Panc1 (cell line): ENCODE measurements at regions not wholly inside any gene's neighbourhood (a gene's known extent, or its start where the extent isn't known, plus 50 kb on each side); places are given as distances from the start of the nearest gene placed in this dataset.

Source experiments
- ATAC-seq: fragments of 200-7000 bp; cut with Tn5 transposase; 2 replicates; pipeline ENCODE4 v1.9.1; 2020; ENCODE audit warnings: mild to moderate bottlenecking, moderate library complexity
- BruUV-seq: library from RNA; stranded (reverse); fragments of 400-500 nt; replicated peaks from 2 replicates; lab custom pipeline; 2021; lab: Mats Ljungman, UMichigan
- CTCF ChIA-PET: fragments of 300-600 bp; sonication (Branson Sonifier 250); formaldehyde crosslinking; loops from one replicate; lab custom pipeline; 2022; ENCODE audit warnings: antibody characterized with exemption; lab: Charles Lee
- POLR2A ChIA-PET: fragments of 300-600 bp; sonication (Branson Sonifier 250); formaldehyde crosslinking; loops from one replicate; lab custom pipeline; 2022; ENCODE audit warnings: antibody characterized with exemption; lab: Charles Lee
- DNase-seq: peaks from one replicate; pipeline ENCODE4 v3.0.0-alpha.2; 2010; ENCODE audit warnings: low read depth, low spot score
- H3K27ac ChIP-seq: 2 replicates; pipeline ENCODE4 v1.5.1; 2011; ENCODE audit warnings: mild to moderate bottlenecking, low read length, inconsistent platforms
- H3K27me3 ChIP-seq: fragments of 200-500 bp; sonication (Bioruptor generic); 2 replicates; pipeline ENCODE4 v1.6.0; 2014; ENCODE audit warnings: low read length, inconsistent platforms; ENCODE audit not compliant: control insufficient read depth, insufficient read depth
- H3K36me3 ChIP-seq: fragments of 200-500 bp; sonication (Bioruptor generic); 2 replicates; pipeline ENCODE4 v1.5.1; 2014; ENCODE audit warnings: inconsistent platforms, mild to moderate bottlenecking, low read length, moderate library complexity; ENCODE audit not compliant: control insufficient read depth, insufficient read depth
- H3K4me1 ChIP-seq: 2 replicates; pipeline ENCODE4 v1.5.1; 2011; ENCODE audit warnings: inconsistent platforms, mild to moderate bottlenecking, low read length, moderate library complexity; ENCODE audit not compliant: control insufficient read depth, insufficient read depth
- H3K4me3 ChIP-seq, 2 experiments: 2 replicates each; pipeline ENCODE4 v1.5.1; 2011 to 2012; ENCODE audit warnings: low read depth in 2 of 2, low read length in 2 of 2, mild to moderate bottlenecking in 2 of 2, inconsistent platforms in 1 of 2, moderate library complexity in 1 of 2
- H3K9me3 ChIP-seq: fragments of 200-500 bp; sonication (Bioruptor generic); 2 replicates; pipeline ENCODE4 v1.5.1; 2014; ENCODE audit warnings: low read depth, mild to moderate bottlenecking, inconsistent platforms, low read length, moderate library complexity; ENCODE audit not compliant: control insufficient read depth, insufficient read depth
- CTCF ChIP-seq: fragments of 450-650 bp; IDR thresholded peaks from 2 replicates; pipeline ENCODE4 v1.5.1; 2017; ENCODE audit warnings: mild to moderate bottlenecking
- REST ChIP-seq, 2 experiments: IDR thresholded peaks; 2 replicates each; pipeline ENCODE4 v1.6.1; 2011 to 2012; ENCODE audit warnings: low read depth in 2 of 2, control low read depth in 1 of 2, low read length in 1 of 2, mild to moderate bottlenecking in 1 of 2, moderate library complexity in 1 of 2; ENCODE audit not compliant: insufficient read depth in 1 of 2
- SIN3A ChIP-seq: IDR thresholded peaks from 2 replicates; pipeline ENCODE4 v1.6.1; 2012; ENCODE audit warnings: low read depth, mild to moderate bottlenecking, low read length, moderate library complexity, borderline replicate concordance; ENCODE audit not compliant: insufficient read depth
- TCF7L2 ChIP-seq: IDR thresholded peaks from 2 replicates; pipeline ENCODE4 v1.6.1; 2011; ENCODE audit warnings: mild to moderate bottlenecking, low read depth, low read length, inconsistent platforms
- in situ Hi-C: cut with HindIII; loops from 2 replicates; pipeline ENCODE4 v1.10.0; 2016; ENCODE audit warnings: low sequenced_read_pairs, low pct_unique_long_range_greater_than_20kb
- intact Hi-C: fragments of 100-400 bp; cut with micrococcal nuclease; formaldehyde crosslinking; loops from one replicate; pipeline ENCODE4 v1.10.0; 2022; ENCODE audit not compliant: unreplicated experiment

GRCh38 chr9:107131108-107131799, 151.8 kb upstream of the RAD23B start:
- ChIA-PET CTCF (no interaction called here), POLR2A (no interaction called here)
- no peaks in the 10 kb centered on the region for H3K9me3 ChIP-seq
- no peaks in the 10 kb centered on the region for H3K4me1 ChIP-seq
- H3K4me3 ChIP-seq: no peak overlapping the region
- H3K36me3 ChIP-seq: no peaks in the 10 kb centered on the region
- ATAC-seq: no peak
- BruUV-seq: no TSS peak
- no peak for TF ChIP-seq CTCF
- TF ChIP-seq TCF7L2: no peak
- in situ Hi-C loops: no loop called here
- H3K27me3 ChIP-seq: no peaks in the 10 kb centered on the region
- intact Hi-C loops: no loop called here
- no peak overlapping the region for H3K27ac ChIP-seq
- DNase-seq: no peak

GRCh38 chr9:107136296-107136695, 146.8 kb upstream of the RAD23B start:
- no peak overlapping the region for H3K27ac ChIP-seq
- in situ Hi-C loops: no loop called here
- POLR2A ChIA-PET: no interaction called here
- ATAC-seq (no peak), DNase-seq (no peak)
- H3K27me3 ChIP-seq: no peaks in the 10 kb centered on the region; the same call in 1 of the 2 replicates
- intact Hi-C loops: no loop called here
- H3K9me3 ChIP-seq: no peaks in the 10 kb centered on the region
- H3K4me1 ChIP-seq: no peaks in the 10 kb centered on the region
- no TSS peak for BruUV-seq
- CTCF ChIA-PET: no interaction called here
- no peak overlapping the region for H3K4me3 ChIP-seq
- no peak for TF ChIP-seq CTCF
- TF ChIP-seq TCF7L2: no peak
- H3K36me3 ChIP-seq: no peaks in the 10 kb centered on the region

- peak; percentile 71 for TF ChIP-seq CTCF
- TF ChIP-seq REST (IDR thresholded peaks at IDR 0.05; ENCODE audit: insufficient read depth in 1 of 2, low read depth in 2 of 2, low read length in 1 of 2): no peak
- no peak for TF ChIP-seq SIN3A
- Histone ChIP-seq H3K4me3 (no peak overlapping the region), H3K4me1 (no peaks in the 10 kb centered on the region), H3K36me3 (no peaks in the 10 kb centered on the region), H3K9me3 (no peaks in the 10 kb centered on the region), H3K27ac (no peak overlapping the region), H3K27me3 (no peaks in the 10 kb centered on the region; the same call in 1 of the 2 replicates)
- in situ Hi-C loops: no loop called here
- intact Hi-C loops: no loop called here
- BruUV-seq: no TSS peak
- CTCF ChIA-PET: no interaction called here
- ATAC-seq (no peak), DNase-seq (no peak)
- POLR2A ChIA-PET: no interaction called here
Measured at GRCh38 chr9:107137495-107138202, 145.4 kb upstream of the RAD23B start.
